SK-N-MC (cell line): ENCODE measurements at regions not wholly inside any gene's neighbourhood (a gene's known extent, or its start where the extent isn't known, plus 50 kb on each side); places are given as distances from the start of the nearest gene placed in this dataset.

Experiments
- DNase-seq: peaks from one replicate; pipeline ENCODE4 v3.0.0-alpha.2; 2011; ENCODE audit warnings: low read depth, low spot score
- H3K27ac ChIP-seq: fragments of 200-600 bp; sonication (generic); 2 replicates; pipeline ENCODE4 v1.5.1; 2016; ENCODE audit warnings: mixed run types
- H3K36me3 ChIP-seq: fragments of 200-600 bp; sonication (generic); 2 replicates; pipeline ENCODE4 v1.6.1; 2017; ENCODE audit warnings: antibody characterized with exemption, low read length, mixed read lengths; ENCODE audit not compliant: insufficient read depth
- H3K4me3 ChIP-seq: fragments of 200-600 bp; sonication (generic); 2 replicates; pipeline ENCODE4 v1.5.1; 2016
- H3K9ac ChIP-seq: fragments of 200-600 bp; sonication (generic); 2 replicates; pipeline ENCODE4 v1.8.0; 2017; ENCODE audit warnings: mixed run types, mixed read lengths; ENCODE audit not compliant: insufficient read length
- H3K9me3 ChIP-seq: fragments of 200-600 bp; sonication (generic); 2 replicates; pipeline ENCODE4 v1.6.1; 2017; ENCODE audit warnings: low read depth, mild to moderate bottlenecking, antibody characterized with exemption, low read length, moderate library complexity, mixed read lengths
- EZH2 ChIP-seq: fragments of 200-600 bp; sonication (generic); IDR thresholded peaks from one replicate; pipeline ENCODE4 v1.6.1; 2017; ENCODE audit warnings: antibody characterized with exemption
- FOXP2 ChIP-seq: optimal IDR thresholded peaks from 2 replicates; pipeline ENCODE3; 2011; ENCODE audit warnings: mild to moderate bottlenecking, moderate library complexity; ENCODE audit not compliant: insufficient read depth; ENCODE audit errors: extremely low read length, control extremely low read depth
- POLR2AphosphoS5 ChIP-seq: IDR thresholded peaks from 2 replicates; pipeline ENCODE4 v1.6.1; 2012; ENCODE audit warnings: mild to moderate bottlenecking, low read depth, low read length, borderline replicate concordance

GRCh38 chr2:146461068-146461467, 1383.8 kb upstream of the ACVR2A start:
- Histone ChIP-seq H3K4me3 (no peak overlapping the region), H3K27ac (no peak overlapping the region), H3K9ac (no peak overlapping the region), H3K9me3 (no peaks in the 10 kb centered on the region), H3K36me3 (no peaks in the 10 kb centered on the region)
- DNase-seq, result no peak
- TF ChIP-seq POLR2AphosphoS5 (no peak), EZH2 (no peak), FOXP2 (no peak)

- no peak overlapping the region for H3K27ac ChIP-seq
- no peaks in the 10 kb centered on the region for H3K36me3 ChIP-seq
- no peaks in the 10 kb centered on the region for H3K9me3 ChIP-seq
- H3K4me3 ChIP-seq, result no peak overlapping the region
- TF ChIP-seq EZH2 (no peak), POLR2AphosphoS5 (no peak), FOXP2 (no peak)
- no peak for DNase-seq
- no peak overlapping the region for H3K9ac ChIP-seq
Observed at GRCh38 chr2:146458585-146458984, 1386.2 kb upstream of the ACVR2A start.

- Histone ChIP-seq H3K27ac (no peak overlapping the region), H3K9ac (no peak overlapping the region), H3K36me3 (no peaks in the 10 kb centered on the region), H3K4me3 (no peak overlapping the region), H3K9me3 (no peaks in the 10 kb centered on the region)
- no peak for TF ChIP-seq FOXP2
- no peak for TF ChIP-seq EZH2
- TF ChIP-seq POLR2AphosphoS5, result no peak
- no peak for DNase-seq
Observed at GRCh38 chr2:146457221-146457620, 1387.6 kb upstream of the ACVR2A start.

- Histone ChIP-seq H3K4me3 (no peak overlapping the region), H3K9me3 (no peaks in the 10 kb centered on the region), H3K27ac (no peak overlapping the region), H3K36me3 (no peaks in the 10 kb centered on the region), H3K9ac (no peak overlapping the region)
- TF ChIP-seq FOXP2, result no peak
- TF ChIP-seq POLR2AphosphoS5, result no peak
- no peak for TF ChIP-seq EZH2
- DNase-seq, result no peak
Observed at GRCh38 chr2:146455325-146455724, 1389.5 kb upstream of the ACVR2A start.

- Histone ChIP-seq H3K4me3 (no peak overlapping the region), H3K36me3 (no peaks in the 10 kb centered on the region), H3K9ac (no peak overlapping the region), H3K9me3 (no peaks in the 10 kb centered on the region), H3K27ac (no peak overlapping the region)
- TF ChIP-seq POLR2AphosphoS5, result no peak
- no peak for TF ChIP-seq EZH2
- no peak for TF ChIP-seq FOXP2
- DNase-seq, result no peak
Observed at GRCh38 chr2:146451972-146452371, 1392.9 kb upstream of the ACVR2A start.

GRCh38 chr2:146450131-146450530, 1394.7 kb upstream of the ACVR2A start:
- Histone ChIP-seq H3K4me3 (no peak overlapping the region), H3K9me3 (no peaks in the 10 kb centered on the region), H3K36me3 (no peaks in the 10 kb centered on the region), H3K9ac (no peak overlapping the region), H3K27ac (no peak overlapping the region)
- DNase-seq, result no peak
- TF ChIP-seq FOXP2, result no peak
- no peak for TF ChIP-seq EZH2
- no peak for TF ChIP-seq POLR2AphosphoS5

GRCh38 chr2:146444987-146445386, 1399.8 kb upstream of the ACVR2A start:
- H3K9ac ChIP-seq, result no peak overlapping the region
- H3K27ac ChIP-seq, result no peak overlapping the region
- no peak overlapping the region for H3K4me3 ChIP-seq
- no peaks in the 10 kb centered on the region for H3K9me3 ChIP-seq
- TF ChIP-seq POLR2AphosphoS5, result no peak
- TF ChIP-seq EZH2, result no peak
- no peak for TF ChIP-seq FOXP2
- no peak for DNase-seq
- H3K36me3 ChIP-seq, result no peaks in the 10 kb centered on the region

- Histone ChIP-seq H3K36me3 (no peaks in the 10 kb centered on the region), H3K27ac (no peak overlapping the region), H3K9me3 (no peaks in the 10 kb centered on the region), H3K4me3 (no peak overlapping the region), H3K9ac (no peak overlapping the region)
- no peak for DNase-seq
- TF ChIP-seq POLR2AphosphoS5, result no peak
- no peak for TF ChIP-seq EZH2
- no peak for TF ChIP-seq FOXP2
Observed at GRCh38 chr2:146444085-146444484, 1400.7 kb upstream of the ACVR2A start.

- Histone ChIP-seq H3K4me3 (no peak overlapping the region), H3K27ac (no peak overlapping the region), H3K36me3 (no peaks in the 10 kb centered on the region), H3K9ac (no peak overlapping the region), H3K9me3 (no peaks in the 10 kb centered on the region)
- no peak for DNase-seq
- TF ChIP-seq FOXP2, result no peak
- TF ChIP-seq EZH2, result no peak
- TF ChIP-seq POLR2AphosphoS5, result no peak
Observed at GRCh38 chr2:146438246-146438645, 1406.6 kb upstream of the ACVR2A start.
